Chondrocyte (in vitro differentiated cells): ENCODE measurements at regions not wholly inside any gene's neighbourhood (a gene's known extent, or its start where the extent isn't known, plus 50 kb on each side); places are given as distances from the start of the nearest gene placed in this dataset.

Experiments used
- DNase-seq: peaks from one replicate; pipeline ENCODE4 v3.0.0; 2021; ENCODE audit warnings: mixed read lengths, low spot score
- H3K27ac Mint-ChIP-seq: one replicate; pipeline ENCODE4 v1.8.0; 2021; ENCODE audit warnings: mild to moderate bottlenecking, moderate library complexity, mixed read lengths; ENCODE audit not compliant: unreplicated experiment
- H3K27me3 Mint-ChIP-seq: 2 replicates; pipeline ENCODE4 v1.8.0; 2021; ENCODE audit warnings: low read depth, mixed read lengths
- H3K36me3 Mint-ChIP-seq: 2 replicates; pipeline ENCODE4 v1.8.0; 2021; ENCODE audit warnings: low read depth, mixed read lengths
- H3K4me1 Mint-ChIP-seq: 2 replicates; pipeline ENCODE4 v1.8.0; 2021; ENCODE audit warnings: low read depth, mild to moderate bottlenecking, mixed read lengths
- H3K4me3 Mint-ChIP-seq: one replicate; pipeline ENCODE4 v1.8.0; 2021; ENCODE audit warnings: mild to moderate bottlenecking, moderate library complexity, mixed read lengths; ENCODE audit not compliant: unreplicated experiment
- H3K9me3 Mint-ChIP-seq: 2 replicates; pipeline ENCODE4 v1.8.0; 2021; ENCODE audit warnings: low read depth, mixed read lengths
- CTCF ChIP-seq: fragments of 200-600 bp; sonication (generic); IDR thresholded peaks from 2 replicates; pipeline ENCODE4 v1.5.0; 2021; ENCODE audit warnings: antibody characterized with exemption, mild to moderate bottlenecking, moderate library complexity

- no peak for DNase-seq
- no peaks in the 10 kb centered on the region for H3K36me3 Mint-ChIP-seq
- no peak for TF ChIP-seq CTCF
- no peaks in the 10 kb centered on the region for H3K9me3 Mint-ChIP-seq
- H3K4me3 Mint-ChIP-seq = no peak overlapping the region
- no peaks in the 10 kb centered on the region for H3K4me1 Mint-ChIP-seq
- no peaks in the 10 kb centered on the region for H3K27me3 Mint-ChIP-seq
- no peak overlapping the region for H3K27ac Mint-ChIP-seq
Measured at GRCh38 chr20:24059174-24059573, 70.6 kb upstream of the GGTLC1 start.

DNA sequence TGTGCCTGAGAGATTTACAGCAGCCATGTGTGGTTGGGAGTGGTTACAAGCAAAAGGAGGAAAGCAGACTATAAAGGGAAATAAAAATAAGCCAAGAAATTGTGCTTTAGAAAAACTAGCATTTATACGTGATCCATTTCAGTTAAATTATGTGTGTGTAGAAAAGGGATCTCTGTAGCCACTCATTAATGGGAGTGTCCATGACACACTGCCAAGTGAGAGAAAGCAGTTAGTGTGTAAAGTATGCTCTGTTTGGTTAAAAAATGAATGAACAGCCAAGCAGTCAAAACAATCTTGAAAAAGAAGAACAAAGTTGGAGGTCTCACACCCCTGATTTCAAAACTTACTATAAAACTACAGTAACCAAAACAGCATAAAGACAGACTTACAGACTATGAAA, 67.9 kb upstream of the GGTLC1 start:
- Mint-ChIP-seq H3K36me3 (no peaks in the 10 kb centered on the region), H3K27me3 (no peaks in the 10 kb centered on the region), H3K4me3 (no peak overlapping the region), H3K4me1 (no peaks in the 10 kb centered on the region), H3K9me3 (no peaks in the 10 kb centered on the region), H3K27ac (no peak overlapping the region)
- TF ChIP-seq CTCF = no peak
- DNase-seq = no peak

- no peak for DNase-seq
- TF ChIP-seq CTCF = no peak
- no peaks in the 10 kb centered on the region for H3K27me3 Mint-ChIP-seq
- H3K9me3 Mint-ChIP-seq = no peaks in the 10 kb centered on the region
- H3K36me3 Mint-ChIP-seq = no peaks in the 10 kb centered on the region
- no peak overlapping the region for H3K27ac Mint-ChIP-seq
- H3K4me1 Mint-ChIP-seq = no peaks in the 10 kb centered on the region
- H3K4me3 Mint-ChIP-seq = no peak overlapping the region
Measured at GRCh38 chr20:24052599-24053275, 64.2 kb upstream of the GGTLC1 start.

DNA sequence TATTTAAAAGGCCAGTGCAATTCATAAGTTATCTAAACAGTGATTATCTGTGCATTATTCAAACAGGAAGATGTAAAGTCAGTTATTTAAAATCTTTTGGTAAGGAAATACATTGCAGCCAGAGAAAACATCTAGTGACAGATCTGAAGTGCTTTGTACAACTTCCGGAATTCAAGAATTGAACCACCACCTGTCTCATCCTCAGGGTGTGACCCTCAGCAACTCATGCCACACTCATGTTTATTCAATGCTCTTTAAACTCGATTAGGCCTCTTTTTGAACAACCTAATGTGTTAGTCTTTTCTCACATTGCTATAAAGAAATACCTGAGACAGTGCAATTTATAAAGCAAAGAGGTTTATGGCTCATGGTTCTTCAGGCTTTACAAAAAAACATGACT, 62.6 kb upstream of the GGTLC1 start:
- Mint-ChIP-seq H3K27me3 (no peaks in the 10 kb centered on the region), H3K27ac (no peak overlapping the region), H3K4me3 (no peak overlapping the region), H3K36me3 (no peaks in the 10 kb centered on the region), H3K9me3 (no peaks in the 10 kb centered on the region), H3K4me1 (no peaks in the 10 kb centered on the region)
- TF ChIP-seq CTCF = no peak
- no peak for DNase-seq

DNA sequence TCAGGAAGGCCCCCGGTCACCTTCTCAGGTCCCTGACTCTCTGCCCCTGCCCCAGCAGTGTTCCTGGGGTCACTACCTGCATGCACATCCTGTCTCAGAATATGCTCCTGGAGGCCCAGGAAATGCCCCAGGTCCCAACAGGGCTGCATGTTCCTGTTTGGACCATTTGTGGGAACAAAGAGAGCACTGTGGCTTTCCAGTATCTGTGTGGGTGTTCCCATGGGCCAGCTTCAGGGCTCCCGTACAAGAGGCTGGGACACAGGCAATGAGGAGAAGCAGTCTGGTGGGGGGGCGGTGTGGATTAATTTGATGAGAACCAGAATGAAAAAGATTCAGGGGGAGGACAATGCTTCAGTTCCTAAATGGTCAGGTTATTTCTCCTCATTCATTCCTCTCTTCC, 61.5 kb upstream of the GGTLC1 start:
- Mint-ChIP-seq H3K27me3 (no peaks in the 10 kb centered on the region), H3K27ac (no peak overlapping the region), H3K36me3 (no peaks in the 10 kb centered on the region), H3K4me3 (no peak overlapping the region), H3K4me1 (no peaks in the 10 kb centered on the region), H3K9me3 (no peaks in the 10 kb centered on the region)
- DNase-seq = no peak
- no peak for TF ChIP-seq CTCF
